ENCODE measurements at regions not wholly inside any gene's neighbourhood (a gene's known extent, or its start where the extent isn't known, plus 50 kb on each side); places are given as distances from the start of the nearest gene placed in this dataset.

DNA sequence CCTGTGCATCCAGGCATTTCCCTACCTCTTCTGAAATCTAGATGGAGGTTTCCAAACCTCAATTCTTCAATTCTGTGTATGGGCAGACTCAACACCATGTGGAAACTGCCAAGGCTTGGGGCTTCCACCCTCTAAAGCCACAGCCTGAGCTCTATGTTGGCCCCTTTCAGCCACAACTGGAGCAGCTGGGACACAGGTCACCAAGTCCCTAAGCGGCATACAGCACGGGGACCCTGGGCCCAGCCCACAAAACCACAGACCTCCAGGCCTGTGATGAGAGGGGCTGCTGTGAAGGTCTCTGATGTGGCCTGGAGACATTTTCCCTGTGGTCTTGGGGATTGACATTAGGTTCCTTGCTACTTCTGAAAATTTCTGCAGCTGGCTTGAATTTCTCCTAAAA, 255.4 kb downstream of the TDRD15 start:
- TF ChIP-seq, protein P1, sequence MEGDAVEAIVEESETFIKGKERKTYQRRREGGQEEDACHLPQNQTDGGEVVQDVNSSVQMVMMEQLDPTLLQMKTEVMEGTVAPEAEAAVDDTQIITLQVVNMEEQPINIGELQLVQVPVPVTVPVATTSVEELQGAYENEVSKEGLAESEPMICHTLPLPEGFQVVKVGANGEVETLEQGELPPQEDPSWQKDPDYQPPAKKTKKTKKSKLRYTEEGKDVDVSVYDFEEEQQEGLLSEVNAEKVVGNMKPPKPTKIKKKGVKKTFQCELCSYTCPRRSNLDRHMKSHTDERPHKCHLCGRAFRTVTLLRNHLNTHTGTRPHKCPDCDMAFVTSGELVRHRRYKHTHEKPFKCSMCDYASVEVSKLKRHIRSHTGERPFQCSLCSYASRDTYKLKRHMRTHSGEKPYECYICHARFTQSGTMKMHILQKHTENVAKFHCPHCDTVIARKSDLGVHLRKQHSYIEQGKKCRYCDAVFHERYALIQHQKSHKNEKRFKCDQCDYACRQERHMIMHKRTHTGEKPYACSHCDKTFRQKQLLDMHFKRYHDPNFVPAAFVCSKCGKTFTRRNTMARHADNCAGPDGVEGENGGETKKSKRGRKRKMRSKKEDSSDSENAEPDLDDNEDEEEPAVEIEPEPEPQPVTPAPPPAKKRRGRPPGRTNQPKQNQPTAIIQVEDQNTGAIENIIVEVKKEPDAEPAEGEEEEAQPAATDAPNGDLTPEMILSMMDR (conservative IDR thresholded peaks at IDR 0.05): no peak
- no peak for TF ChIP-seq ZFX (IDR thresholded peaks at IDR 0.05)

Measured in C4-2B (cell line).